WTC11 (cell line): ENCODE measurements at regions not wholly inside any gene's neighbourhood (a gene's known extent, or its start where the extent isn't known, plus 50 kb on each side); places are given as distances from the start of the nearest gene placed in this dataset.

ENCODE experiments used
- ATAC-seq: fragments of 200-7000 bp; cut with Tn5 transposase; 2 replicates; pipeline ENCODE4 v1.10.0; 2021; ENCODE audit warnings: mild to moderate bottlenecking, moderate library complexity
- CTCF ChIA-PET: fragments of 300-600 bp; sonication (Branson Sonifier 250); formaldehyde crosslinking; loops from one replicate; lab custom pipeline; 2021; ENCODE audit warnings: antibody characterized with exemption; lab: Charles Lee
- POLR2A ChIA-PET: fragments of 350-600 bp; sonication (Branson Sonifier 250); formaldehyde crosslinking; loops from one replicate; lab custom pipeline; 2021; ENCODE audit warnings: antibody characterized with exemption; lab: Charles Lee
- DNase-seq: peaks from one replicate; pipeline ENCODE4 v3.0.0; 2021; ENCODE audit warnings: low spot score
- H3K27ac Mint-ChIP-seq: 2 replicates; pipeline ENCODE4 v1.8.0; 2021; ENCODE audit warnings: mixed read lengths
- H3K27me3 Mint-ChIP-seq: 2 replicates; pipeline ENCODE4 v1.8.0; 2021; ENCODE audit warnings: low read depth, mild to moderate bottlenecking, moderate library complexity, mixed read lengths
- H3K36me3 Mint-ChIP-seq: 2 replicates; pipeline ENCODE4 v1.8.0; 2021; ENCODE audit warnings: mixed read lengths
- H3K4me1 Mint-ChIP-seq: 2 replicates; pipeline ENCODE4 v1.8.0; 2022; ENCODE audit warnings: mixed read lengths
- H3K4me3 Mint-ChIP-seq: 2 replicates; pipeline ENCODE4 v1.8.0; 2021; ENCODE audit warnings: mild to moderate bottlenecking, moderate library complexity, mixed read lengths
- H3K9me3 Mint-ChIP-seq: 2 replicates; pipeline ENCODE4 v1.8.0; 2021; ENCODE audit warnings: mixed read lengths
- AFF4 ChIP-seq: sonication (generic); formaldehyde crosslinking; IDR thresholded peaks from 2 replicates; pipeline ENCODE4 v1.8.1; 2023; ENCODE audit warnings: mild to moderate bottlenecking, missing genetic modification reagents, borderline replicate concordance
- CBFB ChIP-seq: sonication (generic); formaldehyde crosslinking; IDR thresholded peaks from 2 replicates; pipeline ENCODE4 v1.8.1; 2022; ENCODE audit warnings: mild to moderate bottlenecking, low read depth, missing genetic modification reagents
- EMX1 ChIP-seq: fragments of 250-450 bp; sonication (Bioruptor Pico); IDR thresholded peaks from 2 replicates; pipeline ENCODE4 v1.8.0; 2021; ENCODE audit warnings: mild to moderate bottlenecking
- ESRRA ChIP-seq: sonication (generic); formaldehyde crosslinking; IDR thresholded peaks from 2 replicates; pipeline ENCODE4 v1.8.1; 2022; ENCODE audit warnings: mild to moderate bottlenecking, missing genetic modification reagents, borderline replicate concordance
- GABPB1 ChIP-seq: sonication (generic); formaldehyde crosslinking; IDR thresholded peaks from 2 replicates; pipeline ENCODE4 v1.8.1; 2023; ENCODE audit warnings: mild to moderate bottlenecking, missing genetic modification reagents
- GTF2I ChIP-seq: fragments of 250-450 bp; sonication (Bioruptor Pico); conservative IDR thresholded peaks from 2 replicates; pipeline ENCODE4 v1.4.0; 2021; ENCODE audit warnings: mild to moderate bottlenecking
- IRF1 ChIP-seq: sonication (generic); formaldehyde crosslinking; IDR thresholded peaks from 2 replicates; pipeline ENCODE4 v1.8.0; 2023; ENCODE audit warnings: missing genetic modification reagents
- MLX ChIP-seq: sonication (generic); formaldehyde crosslinking; IDR thresholded peaks from 2 replicates; pipeline ENCODE4 v1.8.1; 2023; ENCODE audit warnings: mild to moderate bottlenecking, missing genetic modification reagents, moderate library complexity
- MXD4 ChIP-seq: fragments of 250-450 bp; sonication (Bioruptor Pico); IDR thresholded peaks from 2 replicates; pipeline ENCODE4 v1.8.0; 2021; ENCODE audit warnings: mild to moderate bottlenecking, moderate library complexity, borderline replicate concordance
- MYBL2 ChIP-seq: sonication (generic); formaldehyde crosslinking; IDR thresholded peaks from 2 replicates; pipeline ENCODE4 v1.8.1; 2023; ENCODE audit warnings: mild to moderate bottlenecking, moderate library complexity, missing genetic modification reagents
- RELA ChIP-seq: sonication (generic); formaldehyde crosslinking; IDR thresholded peaks from 2 replicates; pipeline ENCODE4 v1.8.1; 2022; ENCODE audit warnings: missing genetic modification reagents, mild to moderate bottlenecking, borderline replicate concordance
- SOX15 ChIP-seq: fragments of 250-450 bp; sonication (Bioruptor Pico); IDR thresholded peaks from 2 replicates; pipeline ENCODE4 v1.9.0; 2021; ENCODE audit warnings: mild to moderate bottlenecking
- TEAD1 ChIP-seq: sonication (generic); formaldehyde crosslinking; IDR thresholded peaks from 2 replicates; pipeline ENCODE4 v1.8.0; 2022; ENCODE audit warnings: mild to moderate bottlenecking, missing genetic modification reagents
- TP53 ChIP-seq: sonication (generic); formaldehyde crosslinking; IDR thresholded peaks from 2 replicates; pipeline ENCODE4 v1.8.1; 2023; ENCODE audit warnings: mild to moderate bottlenecking, missing genetic modification reagents
- ZBTB21 ChIP-seq: sonication (generic); formaldehyde crosslinking; IDR thresholded peaks from 2 replicates; pipeline ENCODE4 v1.8.1; 2023; ENCODE audit warnings: mild to moderate bottlenecking, missing genetic modification reagents, borderline replicate concordance
- ZNF317 ChIP-seq: sonication (generic); formaldehyde crosslinking; IDR thresholded peaks from 2 replicates; pipeline ENCODE4 v1.8.1; 2023; ENCODE audit warnings: low read depth, mild to moderate bottlenecking, moderate library complexity, missing genetic modification reagents, borderline replicate concordance
- TF ChIP-seq, protein P1 (sequence below): fragments of 250-450 bp; sonication (Bioruptor Pico); IDR thresholded peaks from 2 replicates; pipeline ENCODE4 v1.9.0; 2021; ENCODE audit warnings: mild to moderate bottlenecking
- TF ChIP-seq, protein P2 (sequence below): sonication (generic); formaldehyde crosslinking; IDR thresholded peaks from 2 replicates; pipeline ENCODE4 v1.8.0; 2023; ENCODE audit warnings: missing genetic modification reagents, mild to moderate bottlenecking, borderline replicate concordance
- TF ChIP-seq, protein P3 (sequence below): sonication (generic); formaldehyde crosslinking; IDR thresholded peaks from 2 replicates; pipeline ENCODE4 v1.8.0; 2022; ENCODE audit warnings: mild to moderate bottlenecking, missing genetic modification reagents
- TF ChIP-seq, protein P4 (sequence below): sonication (generic); formaldehyde crosslinking; IDR thresholded peaks from 2 replicates; pipeline ENCODE4 v1.8.1; 2023; ENCODE audit warnings: mild to moderate bottlenecking, missing genetic modification reagents
- TF ChIP-seq, protein P5 (sequence below): fragments of 250-450 bp; sonication (Bioruptor Pico); IDR thresholded peaks from 2 replicates; pipeline ENCODE4 v1.9.0; 2021; ENCODE audit warnings: moderate library complexity, mild to moderate bottlenecking, inconsistent platforms, borderline replicate concordance

- TF ChIP-seq AFF4 (CRISPR knock-in tag) (no peak), EMX1 (no peak), TP53 (CRISPR knock-in tag) (no peak)
Measured at GRCh38 chrX:17214962-17215361, 160.0 kb upstream of the NHS start (continued).

GRCh38 chrX:17226736-17227135 lies 148.3 kb upstream of the NHS start:
- Mint-ChIP-seq H3K9me3 (peaks cover 22% of the 10 kb centered on the region), H3K4me3 (no peak overlapping the region), H3K4me1 (peaks cover 33% of the 10 kb centered on the region), H3K36me3 (peaks cover 18% of the 10 kb centered on the region), H3K27ac (peak overlapping the region; percentile 94), H3K27me3 (no peaks in the 10 kb centered on the region)
- DNase-seq (peak; percentile 12), ATAC-seq (peak; percentile 87)
- POLR2A ChIA-PET, result no interaction called here
- TF ChIP-seq, protein P1, sequence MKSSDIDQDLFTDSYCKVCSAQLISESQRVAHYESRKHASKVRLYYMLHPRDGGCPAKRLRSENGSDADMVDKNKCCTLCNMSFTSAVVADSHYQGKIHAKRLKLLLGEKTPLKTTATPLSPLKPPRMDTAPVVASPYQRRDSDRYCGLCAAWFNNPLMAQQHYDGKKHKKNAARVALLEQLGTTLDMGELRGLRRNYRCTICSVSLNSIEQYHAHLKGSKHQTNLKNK, result no peak
- TF ChIP-seq GABPB1 (CRISPR knock-in tag), result no peak
- TF ChIP-seq, protein P2, sequence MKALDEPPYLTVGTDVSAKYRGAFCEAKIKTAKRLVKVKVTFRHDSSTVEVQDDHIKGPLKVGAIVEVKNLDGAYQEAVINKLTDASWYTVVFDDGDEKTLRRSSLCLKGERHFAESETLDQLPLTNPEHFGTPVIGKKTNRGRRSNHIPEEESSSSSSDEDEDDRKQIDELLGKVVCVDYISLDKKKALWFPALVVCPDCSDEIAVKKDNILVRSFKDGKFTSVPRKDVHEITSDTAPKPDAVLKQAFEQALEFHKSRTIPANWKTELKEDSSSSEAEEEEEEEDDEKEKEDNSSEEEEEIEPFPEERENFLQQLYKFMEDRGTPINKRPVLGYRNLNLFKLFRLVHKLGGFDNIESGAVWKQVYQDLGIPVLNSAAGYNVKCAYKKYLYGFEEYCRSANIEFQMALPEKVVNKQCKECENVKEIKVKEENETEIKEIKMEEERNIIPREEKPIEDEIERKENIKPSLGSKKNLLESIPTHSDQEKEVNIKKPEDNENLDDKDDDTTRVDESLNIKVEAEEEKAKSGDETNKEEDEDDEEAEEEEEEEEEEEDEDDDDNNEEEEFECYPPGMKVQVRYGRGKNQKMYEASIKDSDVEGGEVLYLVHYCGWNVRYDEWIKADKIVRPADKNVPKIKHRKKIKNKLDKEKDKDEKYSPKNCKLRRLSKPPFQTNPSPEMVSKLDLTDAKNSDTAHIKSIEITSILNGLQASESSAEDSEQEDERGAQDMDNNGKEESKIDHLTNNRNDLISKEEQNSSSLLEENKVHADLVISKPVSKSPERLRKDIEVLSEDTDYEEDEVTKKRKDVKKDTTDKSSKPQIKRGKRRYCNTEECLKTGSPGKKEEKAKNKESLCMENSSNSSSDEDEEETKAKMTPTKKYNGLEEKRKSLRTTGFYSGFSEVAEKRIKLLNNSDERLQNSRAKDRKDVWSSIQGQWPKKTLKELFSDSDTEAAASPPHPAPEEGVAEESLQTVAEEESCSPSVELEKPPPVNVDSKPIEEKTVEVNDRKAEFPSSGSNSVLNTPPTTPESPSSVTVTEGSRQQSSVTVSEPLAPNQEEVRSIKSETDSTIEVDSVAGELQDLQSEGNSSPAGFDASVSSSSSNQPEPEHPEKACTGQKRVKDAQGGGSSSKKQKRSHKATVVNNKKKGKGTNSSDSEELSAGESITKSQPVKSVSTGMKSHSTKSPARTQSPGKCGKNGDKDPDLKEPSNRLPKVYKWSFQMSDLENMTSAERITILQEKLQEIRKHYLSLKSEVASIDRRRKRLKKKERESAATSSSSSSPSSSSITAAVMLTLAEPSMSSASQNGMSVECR, result no peak
- TF ChIP-seq SOX15 (CRISPR knock-in tag), result no peak
- TF ChIP-seq CBFB, result no peak
- CTCF ChIA-PET, result interaction anchor here (1.5 kb wide), 1 partner anchor 16 kb away, joined by 4 read pairs; no protein-coding TSS in a partner anchor

- Mint-ChIP-seq H3K4me3 (no peak overlapping the region), H3K36me3 (no peaks in the 10 kb centered on the region), H3K27me3 (no peaks in the 10 kb centered on the region; the same call in 1 of the 2 replicates), H3K9me3 (peaks cover 9% of the 10 kb centered on the region), H3K4me1 (no peaks in the 10 kb centered on the region), H3K27ac (no peak overlapping the region)
- DNase-seq (no peak), ATAC-seq (no peak)
- ChIA-PET POLR2A (no interaction called here), CTCF (no interaction called here)
- TF ChIP-seq, protein P3, sequence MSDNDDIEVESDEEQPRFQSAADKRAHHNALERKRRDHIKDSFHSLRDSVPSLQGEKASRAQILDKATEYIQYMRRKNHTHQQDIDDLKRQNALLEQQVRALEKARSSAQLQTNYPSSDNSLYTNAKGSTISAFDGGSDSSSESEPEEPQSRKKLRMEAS (CRISPR knock-in tag), result no peak
- TF ChIP-seq CBFB (no peak), ZBTB21 (CRISPR knock-in tag) (no peak), IRF1 (CRISPR knock-in tag) (no peak), TEAD1 (CRISPR knock-in tag) (no peak), MYBL2 (no peak), GTF2I (CRISPR knock-in tag) (no peak), ESRRA (CRISPR knock-in tag) (no peak), ZNF317 (no peak), MLX (CRISPR knock-in tag) (no peak), MXD4 (CRISPR knock-in tag) (no peak), RELA (CRISPR knock-in tag) (no peak)
- TF ChIP-seq, protein P4, sequence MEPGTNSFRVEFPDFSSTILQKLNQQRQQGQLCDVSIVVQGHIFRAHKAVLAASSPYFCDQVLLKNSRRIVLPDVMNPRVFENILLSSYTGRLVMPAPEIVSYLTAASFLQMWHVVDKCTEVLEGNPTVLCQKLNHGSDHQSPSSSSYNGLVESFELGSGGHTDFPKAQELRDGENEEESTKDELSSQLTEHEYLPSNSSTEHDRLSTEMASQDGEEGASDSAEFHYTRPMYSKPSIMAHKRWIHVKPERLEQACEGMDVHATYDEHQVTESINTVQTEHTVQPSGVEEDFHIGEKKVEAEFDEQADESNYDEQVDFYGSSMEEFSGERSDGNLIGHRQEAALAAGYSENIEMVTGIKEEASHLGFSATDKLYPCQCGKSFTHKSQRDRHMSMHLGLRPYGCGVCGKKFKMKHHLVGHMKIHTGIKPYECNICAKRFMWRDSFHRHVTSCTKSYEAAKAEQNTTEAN (CRISPR knock-in tag), result no peak
- TF ChIP-seq, protein P5, sequence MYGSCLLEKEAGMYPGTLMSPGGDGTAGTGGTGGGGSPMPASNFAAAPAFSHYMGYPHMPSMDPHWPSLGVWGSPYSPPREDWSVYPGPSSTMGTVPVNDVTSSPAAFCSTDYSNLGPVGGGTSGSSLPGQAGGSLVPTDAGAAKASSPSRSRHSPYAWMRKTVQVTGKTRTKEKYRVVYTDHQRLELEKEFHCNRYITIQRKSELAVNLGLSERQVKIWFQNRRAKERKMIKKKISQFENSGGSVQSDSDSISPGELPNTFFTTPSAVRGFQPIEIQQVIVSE (CRISPR knock-in tag), result no peak
Measured at GRCh38 chrX:17237146-17237545, 137.9 kb upstream of the NHS start.
